K562 (cell line): ENCODE measurements at regions not wholly inside any gene's neighbourhood (a gene's known extent, or its start where the extent isn't known, plus 50 kb on each side); places are given as distances from the start of the nearest gene placed in this dataset.

Experiments used
- CBX3 ChIP-seq, 2 experiments: IDR thresholded peaks; 1 replicate in 1 of 2; 2 replicates in 1 of 2; pipeline ENCODE4 v1.6.1; 2012; ENCODE audit warnings: inconsistent platforms in 2 of 2, low read length in 2 of 2, borderline replicate concordance in 1 of 2, control low read depth in 1 of 2
- GATAD2A ChIP-seq: fragments of 450-650 bp; IDR thresholded peaks from 2 replicates; pipeline ENCODE4 v1.6.1; 2017
- NFIC ChIP-seq: fragments of 450-650 bp; IDR thresholded peaks from 2 replicates; pipeline ENCODE4 v1.6.1; 2017; ENCODE audit warnings: mild to moderate bottlenecking, inconsistent platforms
- POLR2B ChIP-seq: fragments of 450-650 bp; IDR thresholded peaks from 2 replicates; pipeline ENCODE4 v1.6.1; 2018; ENCODE audit warnings: low read depth; ENCODE audit not compliant: partially characterized antibody
- SP1 ChIP-seq: sonication (generic); formaldehyde crosslinking; IDR thresholded peaks from 2 replicates; pipeline ENCODE4 v1.8.1; 2022; ENCODE audit warnings: mild to moderate bottlenecking, missing genetic modification reagents
- STAG1 ChIP-seq: sonication (generic); formaldehyde crosslinking; IDR thresholded peaks from 2 replicates; pipeline ENCODE4 v1.5.0; 2020; ENCODE audit warnings: missing genetic modification reagents, borderline replicate concordance
- TCF3 ChIP-seq: sonication (generic); formaldehyde crosslinking; IDR thresholded peaks from 2 replicates; pipeline ENCODE4 v1.4.0; 2020; ENCODE audit warnings: mild to moderate bottlenecking, missing genetic modification reagents
- XRCC3 ChIP-seq: fragments of 450-650 bp; IDR thresholded peaks from 2 replicates; pipeline ENCODE4 v1.6.1; 2017; ENCODE audit warnings: mild to moderate bottlenecking, moderate library complexity
- XRCC5 ChIP-seq: fragments of 200-400 bp; formaldehyde crosslinking; IDR thresholded peaks from 2 replicates; pipeline ENCODE4 v1.6.1; 2017; ENCODE audit warnings: low read depth, mild to moderate bottlenecking, low read length
- ZBTB7A ChIP-seq: IDR thresholded peaks from 2 replicates; pipeline ENCODE4 v1.6.1; 2011; ENCODE audit warnings: low read depth, mild to moderate bottlenecking, low read length, moderate library complexity, borderline replicate concordance; ENCODE audit not compliant: control insufficient read depth
- ZC3H8 ChIP-seq: fragments of 450-650 bp; IDR thresholded peaks from 2 replicates; pipeline ENCODE4 v1.6.1; 2017
- ZNF263 ChIP-seq: sonication (generic); formaldehyde crosslinking; IDR thresholded peaks from 2 replicates; pipeline ENCODE4 v1.8.0; 2022; ENCODE audit warnings: mild to moderate bottlenecking, missing genetic modification reagents, borderline replicate concordance
- TF ChIP-seq, protein P1 (sequence below), 2 experiments: fragments of 450-650 bp; IDR thresholded peaks; 2 replicates each; pipeline ENCODE4 v1.6.1; 2016
- TF ChIP-seq, protein P2 (sequence below): sonication (generic); formaldehyde crosslinking; IDR thresholded peaks from 2 replicates; pipeline ENCODE4 v1.8.0; 2022; ENCODE audit warnings: mild to moderate bottlenecking, missing genetic modification reagents
- TF ChIP-seq, protein P3 (sequence below), 2 experiments: fragments of 250-450 bp in 1 of 2; fragments of 450-650 bp in 1 of 2; sonication (Bioruptor Pico) in 1 of 2; IDR thresholded peaks; 2 replicates each; pipeline versions ENCODE4 v1.6.1 to v1.8.0; 2016 to 2021; ENCODE audit warnings: mild to moderate bottlenecking in 2 of 2, moderate library complexity in 2 of 2, missing compliant biosample characterization in 1 of 2, missing genetic modification characterization in 1 of 2
- TF ChIP-seq, protein P4 (sequence below): IDR thresholded peaks from 2 replicates; pipeline ENCODE4 v1.6.1; 2016; ENCODE audit warnings: missing genetic modification characterization, missing compliant biosample characterization
- TF ChIP-seq, protein P5 (sequence below): fragments of 250-450 bp; sonication (Bioruptor Pico); IDR thresholded peaks from 2 replicates; pipeline ENCODE4 v1.4.0; 2020
- TF ChIP-seq, protein P6 (sequence below), 3 experiments: fragments of 200-800 bp in 1 of 3; sonication (Bioruptor generic) in 1 of 3; sonication (generic) in 1 of 3; formaldehyde crosslinking in 1 of 3; IDR thresholded peaks; 2 replicates each; pipeline versions ENCODE4 v1.6.1 to v1.8.0; 2016 to 2022; ENCODE audit warnings: mild to moderate bottlenecking in 2 of 3, missing compliant biosample characterization in 2 of 3, missing genetic modification characterization in 2 of 3, missing genetic modification reagents in 1 of 3
- TF ChIP-seq, protein P7 (sequence below): fragments of 450-650 bp; IDR thresholded peaks from 2 replicates; pipeline ENCODE4 v1.6.1; 2016; ENCODE audit warnings: antibody characterized with exemption

DNA sequence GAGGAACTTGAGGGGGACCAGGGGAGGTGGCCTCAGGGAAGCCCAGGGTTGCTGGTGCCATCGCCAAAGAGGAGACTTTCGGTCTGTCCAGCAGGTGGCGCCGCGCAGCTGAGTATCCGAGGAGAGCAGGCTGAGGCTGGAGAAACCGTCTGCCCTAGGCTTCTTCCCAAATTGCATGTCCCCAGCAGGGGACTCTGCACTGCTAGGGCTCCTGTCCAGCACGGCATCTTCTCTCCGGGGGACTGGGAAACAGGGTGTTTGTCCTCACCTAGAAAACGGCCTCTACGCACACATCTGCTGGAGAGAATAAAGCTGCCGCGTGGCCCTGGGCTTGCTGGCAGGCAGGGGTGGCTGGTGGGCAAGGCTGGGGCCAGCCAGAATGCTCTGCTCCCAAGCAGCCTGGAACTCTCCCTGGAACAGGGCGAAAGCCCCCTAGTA, 161.9 kb downstream of the SH2D4B start (continued):
- TF ChIP-seq CBX3 (IDR thresholded peaks at IDR 0.05; ENCODE audit: borderline replicate concordance in 1 of 2, low read length in 2 of 2) (0 out of 3 replicates have a peak, but pooled peaks of 1 of the 2 experiments have one; percentile 37), TCF3 (CRISPR knock-in tag) (peak; percentile 13; the same call in 1 of the 2 replicates), ZNF263 (CRISPR knock-in tag) (0 out of 2 replicates have a peak, but pooled peaks have one; percentile 20), POLR2B (no peak), ZC3H8 (no peak), GATAD2A (0 out of 2 replicates have a peak, but pooled peaks have one; percentile 28), STAG1 (CRISPR knock-in tag) (peak; percentile 97), ZBTB7A (no peak), NFIC (peak; percentile 28; the same call in 1 of the 2 replicates), SP1 (CRISPR knock-in tag) (0 out of 2 replicates have a peak, but pooled peaks have one; percentile 29), XRCC3 (no peak), XRCC5 (peak; percentile 78; the same call in 1 of the 2 replicates)
- TF ChIP-seq, protein P1, sequence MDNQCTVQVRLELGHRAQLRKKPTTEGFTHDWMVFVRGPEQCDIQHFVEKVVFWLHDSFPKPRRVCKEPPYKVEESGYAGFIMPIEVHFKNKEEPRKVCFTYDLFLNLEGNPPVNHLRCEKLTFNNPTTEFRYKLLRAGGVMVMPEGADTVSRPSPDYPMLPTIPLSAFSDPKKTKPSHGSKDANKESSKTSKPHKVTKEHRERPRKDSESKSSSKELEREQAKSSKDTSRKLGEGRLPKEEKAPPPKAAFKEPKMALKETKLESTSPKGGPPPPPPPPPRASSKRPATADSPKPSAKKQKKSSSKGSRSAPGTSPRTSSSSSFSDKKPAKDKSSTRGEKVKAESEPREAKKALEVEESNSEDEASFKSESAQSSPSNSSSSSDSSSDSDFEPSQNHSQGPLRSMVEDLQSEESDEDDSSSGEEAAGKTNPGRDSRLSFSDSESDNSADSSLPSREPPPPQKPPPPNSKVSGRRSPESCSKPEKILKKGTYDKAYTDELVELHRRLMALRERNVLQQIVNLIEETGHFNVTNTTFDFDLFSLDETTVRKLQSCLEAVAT (IDR thresholded peaks at IDR 0.05) = peak in 1 of 2 experiments; percentile 56; a peak in 1 of 4 replicates
- TF ChIP-seq, protein P2, sequence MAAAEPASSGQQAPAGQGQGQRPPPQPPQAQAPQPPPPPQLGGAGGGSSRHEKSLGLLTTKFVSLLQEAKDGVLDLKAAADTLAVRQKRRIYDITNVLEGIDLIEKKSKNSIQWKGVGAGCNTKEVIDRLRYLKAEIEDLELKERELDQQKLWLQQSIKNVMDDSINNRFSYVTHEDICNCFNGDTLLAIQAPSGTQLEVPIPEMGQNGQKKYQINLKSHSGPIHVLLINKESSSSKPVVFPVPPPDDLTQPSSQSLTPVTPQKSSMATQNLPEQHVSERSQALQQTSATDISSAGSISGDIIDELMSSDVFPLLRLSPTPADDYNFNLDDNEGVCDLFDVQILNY (CRISPR knock-in tag) = 0 out of 2 replicates have a peak, but pooled peaks have one; percentile 20
- TF ChIP-seq, protein P3, sequence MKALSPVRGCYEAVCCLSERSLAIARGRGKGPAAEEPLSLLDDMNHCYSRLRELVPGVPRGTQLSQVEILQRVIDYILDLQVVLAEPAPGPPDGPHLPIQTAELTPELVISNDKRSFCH (CRISPR knock-in tag; IDR thresholded peaks at IDR 0.05) = no peak
- TF ChIP-seq, protein P3 (tag; IDR thresholded peaks at IDR 0.05) = peak; percentile 53; the same call in 1 of the 2 replicates
- TF ChIP-seq, protein P4, sequence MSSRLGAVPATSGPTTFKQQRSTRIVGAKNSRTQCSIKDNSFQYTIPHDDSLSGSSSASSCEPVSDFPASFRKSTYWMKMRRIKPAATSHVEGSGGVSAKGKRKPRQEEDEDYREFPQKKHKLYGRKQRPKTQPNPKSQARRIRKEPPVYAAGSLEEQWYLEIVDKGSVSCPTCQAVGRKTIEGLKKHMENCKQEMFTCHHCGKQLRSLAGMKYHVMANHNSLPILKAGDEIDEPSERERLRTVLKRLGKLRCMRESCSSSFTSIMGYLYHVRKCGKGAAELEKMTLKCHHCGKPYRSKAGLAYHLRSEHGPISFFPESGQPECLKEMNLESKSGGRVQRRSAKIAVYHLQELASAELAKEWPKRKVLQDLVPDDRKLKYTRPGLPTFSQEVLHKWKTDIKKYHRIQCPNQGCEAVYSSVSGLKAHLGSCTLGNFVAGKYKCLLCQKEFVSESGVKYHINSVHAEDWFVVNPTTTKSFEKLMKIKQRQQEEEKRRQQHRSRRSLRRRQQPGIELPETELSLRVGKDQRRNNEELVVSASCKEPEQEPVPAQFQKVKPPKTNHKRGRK (tag) = no peak
- TF ChIP-seq, protein P5, sequence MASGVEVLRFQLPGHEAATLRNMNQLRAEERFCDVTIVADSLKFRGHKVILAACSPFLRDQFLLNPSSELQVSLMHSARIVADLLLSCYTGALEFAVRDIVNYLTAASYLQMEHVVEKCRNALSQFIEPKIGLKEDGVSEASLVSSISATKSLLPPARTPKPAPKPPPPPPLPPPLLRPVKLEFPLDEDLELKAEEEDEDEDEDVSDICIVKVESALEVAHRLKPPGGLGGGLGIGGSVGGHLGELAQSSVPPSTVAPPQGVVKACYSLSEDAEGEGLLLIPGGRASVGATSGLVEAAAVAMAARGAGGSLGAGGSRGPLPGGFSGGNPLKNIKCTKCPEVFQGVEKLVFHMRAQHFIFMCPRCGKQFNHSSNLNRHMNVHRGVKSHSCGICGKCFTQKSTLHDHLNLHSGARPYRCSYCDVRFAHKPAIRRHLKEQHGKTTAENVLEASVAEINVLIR (CRISPR knock-in tag) = no peak
- TF ChIP-seq, protein P6, sequence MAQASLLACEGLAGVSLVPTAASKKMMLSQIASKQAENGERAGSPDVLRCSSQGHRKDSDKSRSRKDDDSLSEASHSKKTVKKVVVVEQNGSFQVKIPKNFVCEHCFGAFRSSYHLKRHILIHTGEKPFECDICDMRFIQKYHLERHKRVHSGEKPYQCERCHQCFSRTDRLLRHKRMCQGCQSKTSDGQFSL (CRISPR knock-in tag; IDR thresholded peaks at IDR 0.05) = 0 out of 2 replicates have a peak, but pooled peaks have one; percentile 37
- TF ChIP-seq, protein P6 (tag; IDR thresholded peaks at IDR 0.05) = no peak
- TF ChIP-seq, protein P7, sequence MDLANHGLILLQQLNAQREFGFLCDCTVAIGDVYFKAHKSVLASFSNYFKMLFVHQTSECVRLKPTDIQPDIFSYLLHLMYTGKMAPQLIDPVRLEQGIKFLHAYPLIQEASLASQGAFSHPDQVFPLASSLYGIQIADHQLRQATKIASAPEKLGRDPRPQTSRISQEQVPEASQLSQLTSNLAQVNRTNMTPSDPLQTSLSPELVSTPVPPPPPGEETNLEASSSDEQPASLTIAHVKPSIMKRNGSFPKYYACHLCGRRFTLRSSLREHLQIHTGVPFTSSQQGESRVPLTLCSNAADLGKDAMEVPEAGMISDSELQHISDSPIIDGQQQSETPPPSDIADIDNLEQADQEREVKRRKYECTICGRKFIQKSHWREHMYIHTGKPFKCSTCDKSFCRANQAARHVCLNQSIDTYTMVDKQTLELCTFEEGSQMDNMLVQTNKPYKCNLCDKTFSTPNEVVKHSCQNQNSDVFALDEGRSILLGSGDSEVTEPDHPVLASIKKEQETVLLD = no peak
